HG03139 (cell line): ENCODE measurements at regions not wholly inside any gene's neighbourhood (a gene's known extent, or its start where the extent isn't known, plus 50 kb on each side); places are given as distances from the start of the nearest gene placed in this dataset.

ENCODE experiments used
- ATAC-seq: cut with Tn5 transposase; IDR thresholded peaks from one replicate; pipeline ENCODE4 v1.9.1; 2021; ENCODE audit not compliant: unreplicated experiment

GRCh38 chr7:118563311-118563710 is 338.8 kb downstream of the ANKRD7 start:
- no peak for ATAC-seq

GRCh38 chr7:118572604-118573003 is 348.1 kb downstream of the ANKRD7 start:
- ATAC-seq = no peak

GRCh38 chr7:118573085-118573484 is 348.6 kb downstream of the ANKRD7 start:
- ATAC-seq = no peak

GRCh38 chr7:118575393-118575948 is 351.0 kb downstream of the ANKRD7 start:
- ATAC-seq = no peak

GRCh38 chr7:118580743-118581382 is 356.4 kb downstream of the ANKRD7 start:
- ATAC-seq = no peak

GRCh38 chr7:118583641-118584040 is 359.1 kb downstream of the ANKRD7 start:
- no peak for ATAC-seq

GRCh38 chr7:118586248-118586647 is 361.7 kb downstream of the ANKRD7 start:
- no peak for ATAC-seq

GRCh38 chr7:118590107-118590506 is 365.6 kb downstream of the ANKRD7 start:
- ATAC-seq = no peak

- ATAC-seq = no peak
Observed at GRCh38 chr7:118602090-118602489, 377.6 kb downstream of the ANKRD7 start.

- no peak for ATAC-seq
Observed at GRCh38 chr7:118606602-118607001, 382.1 kb downstream of the ANKRD7 start.

GRCh38 chr7:118609207-118609606 is 384.7 kb downstream of the ANKRD7 start:
- no peak for ATAC-seq

GRCh38 chr7:118615681-118616080 is 391.2 kb downstream of the ANKRD7 start:
- no peak for ATAC-seq

- ATAC-seq = no peak
Observed at GRCh38 chr7:118621810-118622360, 397.4 kb downstream of the ANKRD7 start.

- no peak for ATAC-seq
Observed at GRCh38 chr7:118626739-118627138, 402.2 kb downstream of the ANKRD7 start.

GRCh38 chr7:118627467-118627866 is 403.0 kb downstream of the ANKRD7 start:
- ATAC-seq = no peak

GRCh38 chr7:118629898-118630438 is 405.5 kb downstream of the ANKRD7 start:
- no peak for ATAC-seq

GRCh38 chr7:118642396-118642795 is 417.9 kb downstream of the ANKRD7 start:
- no peak for ATAC-seq

GRCh38 chr7:118644346-118644745 is 419.8 kb downstream of the ANKRD7 start:
- ATAC-seq = no peak

GRCh38 chr7:118648002-118648401 is 423.5 kb downstream of the ANKRD7 start:
- no peak for ATAC-seq

- peak; percentile 74 for ATAC-seq
Observed at GRCh38 chr7:118657391-118658005, 433.0 kb downstream of the ANKRD7 start.

- no peak for ATAC-seq
Observed at GRCh38 chr7:118662266-118662665, 437.8 kb downstream of the ANKRD7 start.

- no peak for ATAC-seq
Observed at GRCh38 chr7:118664498-118664897, 440.0 kb downstream of the ANKRD7 start.
